K562 (cell line): ENCODE measurements at regions not wholly inside any gene's neighbourhood (a gene's known extent, or its start where the extent isn't known, plus 50 kb on each side); places are given as distances from the start of the nearest gene placed in this dataset.

Source experiments
- ATAC-seq: fragments of 200-7000 bp; cut with Tn5 transposase; 3 replicates; pipeline ENCODE4 v1.9.1; 2020; ENCODE audit warnings: moderate library complexity
- BruUV-seq: library from RNA; stranded (reverse); fragments of 400-500 nt; replicated peaks from 2 replicates; lab custom pipeline; 2021; lab: Mats Ljungman, UMichigan
- CTCF ChIA-PET: fragments of 300-600 bp; formaldehyde crosslinking; extraction: SDS; loops from one replicate; lab custom pipeline; 2021; ENCODE audit warnings: low intra/inter-chr PET ratio; lab: Yijun Ruan, JAX
- POLR2A ChIA-PET: fragments of 300-600, 350-650 bp; sonication (Branson Sonifier 250); formaldehyde crosslinking; extraction: SDS; loops from one replicate; lab custom pipeline; 2021; ENCODE audit warnings: antibody characterized with exemption, inconsistent platforms; lab: Yijun Ruan, JAX
- DNase-seq, 4 experiments: peaks; one replicate each; pipeline versions ENCODE4 v3.0.0 to v3.0.0-alpha.2; 2011 to 2018; ENCODE audit warnings: low spot score in 3 of 4, mixed read lengths in 3 of 4; ENCODE audit errors: extremely low read depth in 1 of 4
- FAIRE-seq: peaks from 2 replicates; lab custom pipeline; 2011; peaks lifted over from hg19 to GRCh38; lab: Jason Lieb, UNC
- H2AFZ ChIP-seq: 2 replicates; pipeline ENCODE4 v1.6.0; 2011; ENCODE audit warnings: low read depth, low read length, control low read depth, inconsistent platforms
- H3K27ac ChIP-seq: fragments of 200-600 bp; 3 replicates; pipeline ENCODE4 v1.8.0; 2011; ENCODE audit warnings: low read depth, mild to moderate bottlenecking, control low read depth, inconsistent platforms, low read length, moderate library complexity, mixed read lengths; ENCODE audit errors: extremely low read depth
- H3K27me3 ChIP-seq, 2 experiments: fragments of 300-600 bp in 1 of 2; 2 replicates in 1 of 2; 3 replicates in 1 of 2; pipeline versions ENCODE4 v1.6.0 to v1.8.0; 2011; ENCODE audit warnings: inconsistent platforms in 2 of 2, low read length in 2 of 2, mild to moderate bottlenecking in 1 of 2, mixed read lengths in 1 of 2, moderate library complexity in 1 of 2; ENCODE audit not compliant: control insufficient read depth in 2 of 2, insufficient read depth in 2 of 2
- H3K36me3 ChIP-seq: fragments of 300-600 bp; 3 replicates; pipeline ENCODE4 v1.8.0; 2011; ENCODE audit warnings: mild to moderate bottlenecking, low read length, inconsistent platforms; ENCODE audit not compliant: control insufficient read depth, insufficient read depth
- H3K4me1 ChIP-seq, 2 experiments: fragments of 200-600 bp in 1 of 2; replicated peaks in 1 of 2; 2 replicates in 1 of 2; 3 replicates in 1 of 2; pipeline versions ENCODE4 v1.5.1 to v1.8.0; 2011; ENCODE audit warnings: inconsistent platforms in 2 of 2, low read length in 2 of 2, mild to moderate bottlenecking in 1 of 2, mixed read lengths in 1 of 2, moderate library complexity in 1 of 2; ENCODE audit not compliant: control insufficient read depth in 2 of 2, insufficient read depth in 2 of 2
- H3K4me2 ChIP-seq: 2 replicates; pipeline ENCODE4 v1.6.1; 2011; ENCODE audit warnings: low read length, control low read depth, inconsistent platforms, mixed read lengths; ENCODE audit not compliant: insufficient read depth
- H3K4me3 ChIP-seq: fragments of 200-600 bp; sonication (generic), shearing (Covaris generic); 2 replicates; pipeline ENCODE4 v1.5.1; 2016; ENCODE audit warnings: control low read depth, inconsistent platforms
- H3K79me2 ChIP-seq: fragments of 200-600 bp; 3 replicates; pipeline ENCODE4 v1.8.0; 2011; ENCODE audit warnings: low read length, inconsistent platforms; ENCODE audit not compliant: control insufficient read depth, insufficient read depth
- H3K9ac ChIP-seq, 2 experiments: 2 replicates each; pipeline versions ENCODE4 v1.6.0 to v1.6.1; 2011; ENCODE audit warnings: low read depth in 2 of 2, low read length in 2 of 2, control low read depth in 1 of 2, inconsistent platforms in 1 of 2, mild to moderate bottlenecking in 1 of 2, mixed read lengths in 1 of 2; ENCODE audit not compliant: insufficient read depth in 1 of 2
- H3K9me1 ChIP-seq: one replicate; pipeline ENCODE4 v1.6.0; 2011; ENCODE audit warnings: inconsistent platforms, mild to moderate bottlenecking, low read length, moderate library complexity; ENCODE audit not compliant: control insufficient read depth, insufficient read depth
- H3K9me3 ChIP-seq: replicated peaks from 2 replicates; pipeline ENCODE4 v1.5.1; 2011; ENCODE audit warnings: low read depth, low read length, inconsistent platforms; ENCODE audit not compliant: control insufficient read depth, insufficient read depth
- H4K20me1 ChIP-seq: replicated peaks from 2 replicates; pipeline ENCODE4 v1.6.1; 2011; ENCODE audit warnings: low read length, inconsistent platforms, mixed read lengths; ENCODE audit not compliant: control insufficient read depth, insufficient read depth
- ARID2 ChIP-seq: fragments of 450-650 bp; IDR thresholded peaks from 2 replicates; pipeline ENCODE4 v1.6.1; 2017; ENCODE audit warnings: antibody characterized with exemption, mild to moderate bottlenecking
- ASH1L ChIP-seq: fragments of 450-650 bp; IDR thresholded peaks from 2 replicates; pipeline ENCODE4 v1.6.1; 2018; ENCODE audit warnings: borderline replicate concordance, mild to moderate bottlenecking, low read depth; ENCODE audit not compliant: partially characterized antibody
- CBFA2T3 ChIP-seq: fragments of 450-650 bp; IDR thresholded peaks from 2 replicates; pipeline ENCODE4 v1.6.1; 2017
- DEAF1 ChIP-seq: fragments of 450-650 bp; formaldehyde crosslinking; IDR thresholded peaks from 2 replicates; pipeline ENCODE4 v1.4.0; 2020; ENCODE audit warnings: mild to moderate bottlenecking, moderate library complexity
- FOXJ2 ChIP-seq: fragments of 200-800 bp; sonication (Bioruptor generic); IDR thresholded peaks from 2 replicates; pipeline ENCODE4 v1.6.1; 2016; ENCODE audit warnings: missing genetic modification characterization, missing compliant biosample characterization
- HDAC2 ChIP-seq: fragments of 450-650 bp; IDR thresholded peaks from 2 replicates; pipeline ENCODE4 v1.6.1; 2016; ENCODE audit warnings: mild to moderate bottlenecking
- MNT ChIP-seq, 2 experiments: fragments of 450-650 bp; conservative IDR thresholded peaks; 2 replicates each; pipeline ENCODE4 v1.6.1; 2017; ENCODE audit warnings: mild to moderate bottlenecking in 2 of 2, moderate library complexity in 2 of 2
- NR3C1 ChIP-seq: sonication (generic); formaldehyde crosslinking; IDR thresholded peaks from 2 replicates; pipeline ENCODE4 v1.8.1; 2022; ENCODE audit warnings: missing genetic modification reagents
- OTX1 ChIP-seq: fragments of 450-650 bp; formaldehyde crosslinking; IDR thresholded peaks from 2 replicates; pipeline ENCODE4 v1.4.0; 2022; ENCODE audit warnings: mild to moderate bottlenecking
- SIRT6 ChIP-seq: IDR thresholded peaks from one replicate; pipeline ENCODE4 v1.6.1; 2012; ENCODE audit warnings: low read depth, mild to moderate bottlenecking, control low read depth, inconsistent platforms, low read length, moderate library complexity
- THAP7 ChIP-seq: fragments of 250-450 bp; sonication (Bioruptor Pico); IDR thresholded peaks from 2 replicates; pipeline ENCODE4 v1.5.0; 2021
- ZBTB11 ChIP-seq, 3 experiments: fragments of 200-800 bp in 1 of 3; fragments of 250-450 bp in 1 of 3; fragments of 450-650 bp in 1 of 3; sonication (Bioruptor Pico) in 1 of 3; sonication (Bioruptor generic) in 1 of 3; formaldehyde crosslinking in 1 of 3; IDR thresholded peaks; 2 replicates each; pipeline versions ENCODE4 v1.6.1 to v1.8.0; 2016 to 2022; ENCODE audit warnings: mild to moderate bottlenecking in 2 of 3, missing genetic modification characterization in 2 of 3, missing compliant biosample characterization in 1 of 3, moderate library complexity in 1 of 3
- ZNF143 ChIP-seq: sonication (generic); formaldehyde crosslinking; IDR thresholded peaks from 2 replicates; pipeline ENCODE4 v1.9.0; 2022; ENCODE audit warnings: mild to moderate bottlenecking, missing genetic modification reagents
- ZNF444 ChIP-seq: fragments of 250-450 bp; sonication (Bioruptor Pico); IDR thresholded peaks from 2 replicates; pipeline ENCODE4 v1.4.0; 2020; ENCODE audit warnings: mild to moderate bottlenecking, moderate library complexity
- ZNF696 ChIP-seq: fragments of 250-450 bp; sonication (Bioruptor Pico); conservative IDR thresholded peaks from 2 replicates; pipeline ENCODE4 v1.4.0; 2020; ENCODE audit warnings: mild to moderate bottlenecking, moderate library complexity
- WGBS: fragments of 100-300 bp; shearing (Covaris generic); methylation state at CpG from one replicate; pipeline ENCODE4 v1.1.6; 2016; ENCODE audit warnings: low coverage, mixed read lengths; ENCODE audit not compliant: insufficient coverage; ENCODE audit errors: missing lambda C conversion rate; 5-methylcytosine and 5-hydroxymethylcytosine counted together
- in situ Hi-C: fragments of 300-500 bp; cut with MboI; formaldehyde crosslinking; loops from 4 replicates; pipeline ENCODE4 v1.15.0; 2018; ENCODE audit warnings: inconsistent platforms, mixed read lengths
- intact Hi-C: fragments of 100-400 bp; cut with micrococcal nuclease; formaldehyde crosslinking; loops from 2 replicates; pipeline ENCODE4 v1.14.2; 2022

- TF ChIP-seq ZNF143, result no peak
- no peak for TF ChIP-seq NR3C1 (CRISPR knock-in tag)
- no peak for TF ChIP-seq FOXJ2 (tag)
- no peak for TF ChIP-seq ASH1L
- TF ChIP-seq THAP7 (CRISPR knock-in tag), result no peak
- TF ChIP-seq MNT (conservative IDR thresholded peaks at IDR 0.05), result no peak
- no peak for TF ChIP-seq ZNF696 (CRISPR knock-in tag)
- TF ChIP-seq SIRT6, result no peak
Observed at GRCh38 chr6:94562846-94563245, 1014.5 kb upstream of the MANEA start (continued).

- Histone ChIP-seq H2AFZ (no peak overlapping the region), H4K20me1 (no peaks in the 10 kb centered on the region), H3K27ac (no peak overlapping the region), H3K79me2 (no peaks in the 10 kb centered on the region), H3K9me1 (no peaks in the 10 kb centered on the region), H3K4me2 (no peak overlapping the region), H3K4me3 (no peak overlapping the region), H3K4me1 (no peaks in the 10 kb centered on the region), H3K9ac (no peak overlapping the region), H3K9me3 (no peaks in the 10 kb centered on the region), H3K27me3 (no peaks in the 10 kb centered on the region), H3K36me3 (no peaks in the 10 kb centered on the region)
- ChIA-PET CTCF (no interaction called here), POLR2A (no interaction called here)
- ATAC-seq (no peak), DNase-seq (no peak), FAIRE-seq (no peak)
- intact Hi-C loops (no loop called here), in situ Hi-C loops (no loop called here)
- BruUV-seq, result no TSS peak
- whole genome bisulfite sequencing, result 0% methylated on average over 1 of the region's 1 CpG
- TF ChIP-seq ARID2 (no peak), OTX1 (no peak), ZBTB11 (CRISPR knock-in tag; IDR thresholded peaks at IDR 0.05) (no peak), ZNF444 (CRISPR knock-in tag) (no peak), HDAC2 (no peak), CBFA2T3 (no peak), DEAF1 (CRISPR knock-in tag) (no peak)
Observed at GRCh38 chr6:94559829-94560537, 1017.4 kb upstream of the MANEA start.
